ENCODE measurements at regions not wholly inside any gene's neighbourhood (a gene's known extent, or its start where the extent isn't known, plus 50 kb on each side); places are given as distances from the start of the nearest gene placed in this dataset.
"Not testable (repeated sequence)": the region's sequence is repeated elsewhere in the genome, so short reads cannot be mapped to it uniquely, and the experiment has no call there.

DNA sequence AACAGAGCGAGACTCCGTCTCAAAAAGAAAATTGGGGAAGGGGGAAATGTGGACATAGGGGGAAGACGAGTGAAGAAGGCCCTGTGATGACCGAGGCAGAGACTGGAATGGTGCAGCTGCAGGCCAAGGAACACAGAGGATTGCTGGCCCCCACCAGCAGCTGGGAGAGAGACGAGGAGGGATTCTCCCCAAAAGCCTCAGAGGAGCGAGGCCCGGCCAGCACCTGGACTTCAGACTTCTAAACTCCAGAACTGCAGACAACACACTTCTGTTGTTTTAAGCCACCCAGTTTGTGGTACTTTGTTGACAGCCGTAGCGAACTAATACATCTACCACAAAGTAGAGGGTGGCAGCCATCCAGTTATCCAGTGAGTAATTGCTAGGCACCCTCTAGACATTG is 124.6 kb downstream of the ATPSCKMT start:
- DNase-seq = no peak

DNA sequence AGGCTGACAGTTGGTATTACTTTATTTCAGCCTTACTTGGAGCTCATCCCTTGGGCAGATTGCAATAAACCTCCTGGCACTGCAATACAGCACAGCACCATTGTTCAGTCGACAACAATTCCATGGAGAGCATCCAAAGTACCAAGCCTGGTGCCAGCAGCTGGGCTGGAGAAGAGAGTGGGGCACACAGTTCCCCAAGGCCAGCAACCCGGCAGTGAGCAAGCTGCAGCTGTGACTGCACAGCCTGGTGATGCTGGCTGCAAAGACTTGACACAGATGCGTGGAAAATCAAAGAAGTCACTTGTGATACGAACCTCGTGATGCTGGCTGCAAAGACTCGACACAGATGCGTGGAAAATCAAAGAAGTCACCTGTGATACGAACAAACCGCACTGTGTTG is 125.4 kb downstream of the ATPSCKMT start:
- peak; percentile 81 for DNase-seq

DNA sequence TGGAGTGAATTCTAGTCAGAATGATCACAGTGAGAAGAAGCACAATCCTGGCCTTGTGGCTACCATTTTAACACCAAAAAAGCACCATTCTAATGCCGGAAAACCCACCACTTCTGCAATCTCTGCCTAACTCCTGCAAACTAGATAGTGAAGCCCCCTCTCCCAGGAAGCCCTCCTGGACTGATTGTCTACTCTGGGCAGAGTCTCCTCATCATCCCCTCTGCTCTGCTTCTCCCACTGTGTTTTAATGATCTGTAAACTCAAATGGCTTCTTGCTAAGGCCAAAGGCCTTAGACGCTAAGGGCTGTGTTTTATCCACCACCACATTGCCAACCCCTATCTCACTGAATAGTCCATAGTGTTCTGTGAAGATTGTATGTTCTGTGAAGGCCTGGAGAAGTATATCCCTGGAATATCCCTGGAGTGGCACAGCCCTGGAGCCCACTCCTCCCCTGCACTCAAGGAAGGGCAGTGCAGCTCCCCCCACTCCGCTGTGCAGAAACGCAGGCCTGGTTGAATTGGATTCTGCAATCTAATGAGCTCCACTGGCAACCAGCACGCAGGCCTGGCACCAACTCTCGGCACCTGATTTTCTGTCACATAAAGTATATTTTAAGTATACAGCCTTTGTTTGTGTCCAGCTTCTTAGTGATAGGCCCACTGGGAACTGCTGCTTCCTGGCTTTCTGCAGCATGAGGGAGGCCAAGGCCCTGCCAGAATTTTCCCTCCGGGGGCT is 126.3 kb downstream of the ATPSCKMT start:
- DNase-seq = no peak

DNA sequence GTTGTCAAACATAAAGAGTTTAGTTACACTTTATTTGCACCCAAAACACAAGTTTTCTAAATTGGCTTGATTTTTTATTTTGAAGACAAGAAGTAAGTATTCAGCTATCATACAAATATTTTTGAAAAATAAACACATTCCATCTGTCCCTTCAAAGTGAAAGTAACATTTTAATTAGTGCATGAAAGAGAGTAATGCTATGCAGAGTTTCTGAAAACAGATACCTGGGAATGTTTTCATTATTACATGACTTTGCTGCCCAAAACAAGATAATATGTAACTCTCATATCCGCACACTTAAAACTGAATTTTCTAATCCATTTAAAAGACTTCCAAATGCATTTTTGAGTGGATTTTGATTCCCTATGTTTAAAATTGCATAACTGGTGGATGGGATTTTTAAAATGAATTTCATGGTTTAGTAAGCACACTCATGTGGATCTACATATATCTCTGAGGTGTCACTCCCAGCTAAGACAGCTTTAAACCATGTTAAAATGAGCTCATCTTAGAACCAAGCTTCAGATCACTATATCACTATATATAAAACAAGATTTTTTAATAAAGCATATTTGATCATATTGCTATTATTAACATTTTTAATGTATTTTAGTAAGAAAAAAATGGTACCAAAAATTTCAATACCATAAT is 127.5 kb downstream of the ATPSCKMT start:
- DNase-seq = no peak

DNA sequence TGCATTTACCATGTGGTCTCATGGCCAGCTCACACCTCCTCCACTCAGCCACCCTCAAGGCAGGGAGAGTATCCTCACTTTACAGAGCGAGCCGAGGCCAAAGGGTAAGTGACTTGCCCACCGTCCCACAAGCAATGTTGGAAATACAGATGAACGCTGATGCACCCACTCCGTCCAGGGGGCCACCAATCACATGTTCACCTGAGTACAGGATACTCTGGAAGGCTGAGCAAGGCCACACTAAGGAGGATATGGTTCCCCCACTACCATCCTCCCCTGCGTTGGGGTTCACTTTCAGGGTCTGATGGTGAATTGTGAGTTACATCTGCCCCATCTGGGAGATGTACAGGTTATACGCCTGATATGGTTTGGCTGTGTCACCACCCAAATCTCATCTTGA is 128.8 kb downstream of the ATPSCKMT start:
- DNase-seq = no peak

DNA sequence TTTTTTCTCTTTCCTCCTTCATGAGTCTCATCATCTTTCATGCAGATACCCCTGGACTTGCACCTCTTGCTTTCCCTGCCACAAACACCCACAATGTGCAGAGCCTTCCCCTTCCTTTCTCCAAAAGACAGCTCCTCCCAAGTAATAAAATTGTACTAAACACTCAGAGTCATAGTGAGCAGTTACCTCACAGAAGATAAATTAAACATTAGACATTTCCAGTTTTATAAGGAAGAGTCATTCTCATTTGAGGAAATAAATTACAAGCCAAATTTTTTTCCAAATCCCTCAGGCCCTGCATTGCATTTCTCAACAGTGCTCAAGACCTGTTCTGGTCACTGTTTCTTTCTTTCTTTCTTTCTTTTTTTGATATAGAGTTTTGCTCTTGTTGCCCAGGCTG is 131.5 kb downstream of the ATPSCKMT start:
- no peak for DNase-seq

DNA sequence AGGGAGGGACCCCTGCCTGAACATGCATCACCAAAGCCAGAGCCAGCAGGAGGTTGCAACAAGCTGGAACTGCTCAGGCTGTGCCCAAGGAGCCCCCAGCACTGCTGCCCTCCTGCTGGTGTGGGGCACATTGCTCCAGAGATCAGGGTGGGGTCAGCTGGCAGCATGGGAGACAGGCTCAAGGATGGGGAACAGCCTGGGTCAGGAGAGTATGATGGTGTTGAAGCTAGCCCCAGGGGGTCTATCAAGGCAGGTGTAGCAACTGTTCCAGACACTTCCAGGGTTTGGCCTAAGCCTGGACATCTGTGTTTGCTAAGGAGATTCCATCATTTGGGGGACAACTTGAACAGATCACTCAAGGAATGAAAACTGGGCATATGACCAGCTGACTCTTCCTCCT is 133.1 kb downstream of the ATPSCKMT start:
- no peak for DNase-seq

DNA sequence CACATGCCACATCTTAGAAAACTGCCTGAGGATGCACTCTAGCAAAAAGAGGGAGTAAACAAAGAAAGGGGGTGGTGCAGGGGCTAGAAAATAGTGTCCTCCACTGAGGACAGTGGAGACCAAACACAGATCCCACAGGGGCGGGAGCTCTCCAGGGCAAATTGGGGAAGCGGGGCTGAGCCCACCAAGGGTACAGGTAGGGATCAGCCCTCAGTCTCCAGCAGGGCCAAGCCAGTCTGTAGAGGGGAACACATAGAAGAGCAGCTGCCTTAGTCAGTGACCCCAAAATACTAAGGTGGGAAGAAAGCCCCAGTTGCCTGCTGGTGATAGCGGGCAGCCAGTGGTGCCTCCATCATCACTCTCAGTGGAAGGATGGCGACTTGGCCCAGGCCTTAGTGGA is 134.0 kb downstream of the ATPSCKMT start:
- no peak for DNase-seq

DNA sequence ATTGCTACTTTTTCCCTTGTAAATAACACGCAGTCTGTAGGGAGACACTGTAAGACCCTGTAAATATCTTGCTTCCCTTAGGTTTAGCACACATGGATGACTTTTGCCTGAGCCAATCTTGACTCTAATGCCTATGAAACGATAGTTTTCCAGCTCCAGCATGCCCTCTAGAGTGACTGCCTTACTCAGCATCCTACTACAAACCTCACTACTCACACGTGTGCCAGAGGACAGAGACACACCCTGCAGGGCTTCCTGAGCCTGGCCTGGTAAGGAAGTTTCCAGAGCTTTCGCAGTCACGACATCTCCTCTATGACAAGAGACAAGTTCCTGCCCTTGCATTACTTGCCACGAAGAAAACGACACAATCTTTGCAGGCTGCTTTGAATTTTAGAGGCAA is 138.1 kb downstream of the ATPSCKMT start:
- peak; percentile 45 for DNase-seq

DNA sequence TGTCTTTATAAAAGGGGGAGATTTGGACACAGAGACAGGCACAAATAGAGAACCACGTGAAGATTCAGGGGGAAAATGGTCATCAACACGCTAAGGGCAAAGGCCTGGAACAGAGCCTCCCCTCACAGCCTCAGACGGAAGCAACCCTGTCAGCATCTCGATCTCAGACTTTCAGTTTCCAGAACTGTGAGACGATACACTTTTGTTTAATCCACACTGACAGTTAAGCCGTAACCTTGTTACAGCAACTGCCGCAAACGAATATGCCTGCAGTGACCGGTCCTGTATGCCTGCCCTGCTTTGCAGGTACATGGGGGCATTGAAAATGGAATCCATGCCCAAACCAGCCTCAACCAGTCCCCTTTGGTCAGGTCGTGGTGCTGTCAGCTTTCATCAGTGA is 139.5 kb downstream of the ATPSCKMT start:
- DNase-seq = no peak

DNA sequence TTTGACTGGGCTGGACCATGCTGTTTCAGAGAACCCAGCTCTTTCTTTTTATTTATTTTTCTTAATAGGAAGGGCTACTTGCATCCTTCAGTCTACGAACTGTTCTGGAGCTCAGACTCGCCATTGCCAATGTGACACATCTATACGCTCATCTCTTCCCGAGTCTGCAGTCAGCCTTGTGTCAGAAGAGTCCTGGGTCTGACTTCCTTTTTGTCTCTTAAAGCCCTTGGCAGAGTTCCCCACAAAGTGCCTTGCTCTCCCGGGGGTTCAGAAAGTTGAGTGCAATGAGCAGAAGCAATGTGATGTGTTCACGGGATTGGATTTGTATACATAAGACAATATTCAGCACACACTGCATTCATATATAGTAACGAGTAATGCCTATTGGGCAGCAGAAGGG is 140.4 kb downstream of the ATPSCKMT start:
- DNase-seq = no peak

DNA sequence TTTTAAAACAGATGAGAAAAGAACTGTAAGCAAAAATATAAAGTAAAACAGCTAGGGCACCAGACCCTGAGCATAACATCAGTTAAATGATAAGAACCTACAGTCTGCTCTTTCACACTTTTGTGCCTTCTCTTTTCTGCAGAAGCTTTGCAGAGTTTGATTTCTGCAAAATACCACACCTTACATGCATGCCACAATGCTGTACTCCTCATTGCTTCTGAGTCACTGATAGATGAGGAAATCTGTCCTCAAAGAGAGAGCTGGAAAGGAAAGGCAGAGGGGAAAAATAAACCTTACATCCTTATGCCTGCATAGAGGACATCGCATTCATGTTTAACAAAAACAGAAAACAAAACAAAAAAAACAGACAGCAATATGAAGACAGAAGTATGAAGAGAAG is 142.9 kb downstream of the ATPSCKMT start:
- no peak for DNase-seq

DNA sequence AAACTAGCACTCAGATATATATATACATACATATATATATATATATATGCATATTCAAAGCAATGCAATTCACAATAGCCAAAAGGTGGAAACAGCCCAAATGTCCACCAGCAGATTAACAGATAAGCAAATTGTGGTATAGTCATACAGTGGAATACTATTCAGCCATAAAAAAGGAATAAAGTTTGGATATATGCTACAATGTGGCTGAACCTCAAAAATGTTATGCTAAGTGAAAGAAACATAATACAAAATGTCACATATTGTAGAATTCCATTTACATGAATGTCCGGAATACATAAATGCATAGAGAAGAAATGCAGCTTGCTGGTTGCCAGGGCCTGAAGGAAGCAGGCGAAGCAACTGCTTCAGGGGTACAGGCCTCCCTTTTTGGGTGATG is 143.4 kb downstream of the ATPSCKMT start:
- no peak for DNase-seq

DNA sequence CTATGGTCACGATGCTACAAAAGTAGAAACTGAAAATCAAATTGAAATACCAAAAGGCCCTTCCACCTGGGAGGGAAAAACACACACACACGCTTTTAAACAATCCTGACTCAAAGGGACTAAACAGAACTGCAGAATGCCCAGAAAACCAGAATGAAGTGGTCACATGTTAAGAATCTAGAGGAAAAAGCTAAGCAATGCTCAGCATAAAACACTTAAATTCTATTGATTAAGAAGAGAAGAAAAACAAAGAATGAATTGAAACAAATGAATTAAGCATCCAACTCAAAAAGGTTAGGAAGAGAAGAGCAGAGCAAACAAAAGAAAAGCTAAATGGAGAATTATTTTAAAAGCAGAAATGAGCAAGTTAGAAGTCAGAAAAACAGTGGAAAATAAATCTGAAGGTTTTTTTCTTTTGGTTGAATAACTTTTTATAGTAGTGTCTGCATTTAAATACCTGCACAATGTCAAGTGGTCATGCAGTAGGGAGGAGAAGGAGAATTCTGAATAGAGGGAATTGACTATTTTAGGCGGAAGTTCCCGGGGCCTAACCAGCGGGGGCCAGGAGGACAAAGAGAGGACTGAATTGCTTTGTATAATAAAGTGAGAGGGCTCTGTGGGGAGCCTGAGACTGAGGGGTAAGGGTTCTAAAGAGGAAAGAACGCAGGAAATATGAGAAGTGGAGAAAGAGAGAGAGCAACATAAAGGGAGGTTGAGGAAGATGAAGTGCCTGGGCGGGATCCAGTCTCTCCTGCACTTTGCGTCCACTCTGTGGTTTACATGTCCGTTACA is 146.8 kb downstream of the ATPSCKMT start:
- no peak for DNase-seq

DNA sequence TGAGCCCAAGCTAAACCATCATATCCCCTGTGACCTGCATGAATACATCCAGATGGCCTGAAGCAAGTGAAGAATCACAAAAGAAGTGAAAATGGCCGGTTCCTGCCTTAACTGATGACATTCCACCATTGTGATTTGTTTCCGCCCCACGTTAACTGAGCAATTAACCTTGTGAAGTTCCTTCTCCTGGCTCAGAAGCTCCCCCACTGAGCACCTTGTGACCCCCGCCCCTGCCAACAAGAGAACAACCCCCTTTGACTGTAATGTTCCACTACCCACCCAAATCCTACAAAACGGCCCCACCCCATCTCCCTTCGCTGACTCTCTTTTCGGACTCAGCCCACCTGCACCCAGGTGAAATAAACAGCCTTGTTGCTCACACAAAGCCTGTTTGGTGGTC is 147.5 kb downstream of the ATPSCKMT start:
- not testable (repeated sequence) for DNase-seq

DNA sequence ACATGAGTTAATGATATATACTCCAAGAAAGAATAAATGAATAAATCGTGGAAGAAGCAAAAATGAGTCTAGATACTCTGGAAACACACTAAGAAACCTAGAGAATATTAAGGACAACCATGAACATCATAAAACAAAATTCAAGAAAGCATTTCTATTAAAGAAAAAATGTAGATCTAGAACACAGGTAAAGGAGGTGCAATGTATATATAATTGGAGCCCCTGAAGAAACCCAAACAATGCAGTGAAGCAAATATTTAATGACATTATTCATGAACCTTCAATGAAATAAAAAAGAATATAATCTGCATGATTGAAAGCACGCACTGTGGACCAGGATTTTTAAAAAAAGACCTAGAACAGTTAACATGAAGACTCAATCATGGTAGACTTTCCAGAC is 150.1 kb downstream of the ATPSCKMT start:
- DNase-seq = no peak

DNA sequence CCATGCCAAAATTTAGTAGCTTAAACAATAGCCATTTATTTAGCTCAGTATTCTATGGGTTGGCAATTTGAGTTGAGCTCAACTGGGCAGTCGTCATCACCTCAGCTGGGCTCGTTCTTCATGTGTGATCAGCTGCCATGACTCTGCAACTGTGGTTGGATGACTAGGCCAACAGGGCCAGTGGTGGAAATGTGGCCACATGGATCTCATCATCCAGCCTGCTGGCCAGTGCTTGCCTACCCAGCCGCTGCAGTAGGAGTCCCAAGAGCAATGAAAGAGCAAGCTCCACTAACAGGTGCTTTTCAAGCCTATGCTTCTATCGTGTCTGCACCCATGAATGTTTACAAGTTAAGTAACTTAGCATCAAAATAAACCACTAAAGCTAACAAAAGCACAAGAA is 158.0 kb downstream of the ATPSCKMT start:
- no peak for DNase-seq

DNA sequence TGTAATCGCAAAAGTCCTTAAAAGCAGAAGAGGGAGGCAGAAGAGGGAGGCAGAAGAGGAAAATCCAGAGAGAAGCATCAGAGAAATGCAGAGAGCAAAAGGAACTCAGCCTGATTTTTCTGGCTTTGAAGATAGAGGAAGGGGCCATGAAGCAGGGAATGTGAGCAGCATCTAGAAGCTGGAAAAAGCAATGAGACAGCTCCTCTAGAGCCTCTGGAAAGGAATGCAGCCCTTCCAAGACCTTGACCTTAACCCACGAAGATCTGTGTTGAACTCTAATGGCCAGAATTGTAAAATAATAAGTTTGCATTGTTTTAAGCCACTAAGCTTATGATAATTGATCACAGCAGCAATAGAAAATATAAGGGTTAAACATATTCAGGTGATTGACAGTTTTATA is 159.6 kb downstream of the ATPSCKMT start:
- DNase-seq = no peak

DNA sequence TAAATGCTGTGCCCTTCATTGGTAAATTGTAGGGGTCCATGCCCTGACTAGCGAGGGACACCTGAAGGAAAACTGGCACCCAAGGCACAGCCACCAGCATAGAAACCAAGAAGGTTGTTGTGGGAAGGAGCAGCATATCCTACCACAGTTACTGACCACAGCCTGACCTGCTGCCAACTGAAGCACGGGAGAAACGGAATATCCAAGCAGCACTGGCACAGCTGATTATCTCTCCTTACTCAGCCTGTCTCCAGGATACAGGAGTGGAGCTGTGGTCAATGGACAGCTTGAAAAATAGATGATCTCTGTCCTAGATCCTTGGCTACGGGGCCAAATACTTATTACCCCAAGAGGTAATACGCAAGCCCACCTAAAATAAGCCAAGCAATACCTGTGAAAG is 164.5 kb downstream of the ATPSCKMT start:
- no peak for DNase-seq

DNA sequence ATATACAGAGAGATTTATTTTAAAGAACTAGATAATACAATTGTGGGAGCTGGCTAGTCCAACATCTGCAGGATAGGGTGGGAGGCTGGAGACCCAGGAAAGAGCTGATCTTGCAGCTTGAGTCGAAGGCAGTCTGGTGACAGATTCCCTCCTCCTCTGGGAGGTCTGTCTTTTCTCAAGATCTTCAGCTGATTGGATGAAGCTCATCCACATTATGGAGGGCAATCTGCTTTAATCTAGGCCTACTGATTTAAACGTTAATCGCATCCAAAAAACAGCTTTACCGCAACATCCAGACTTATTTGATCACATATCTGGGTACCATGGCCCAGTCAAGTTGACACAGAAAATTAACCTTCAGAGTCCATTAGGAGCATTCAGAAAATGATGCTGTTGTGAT is 168.1 kb downstream of the ATPSCKMT start:
- no peak for DNase-seq

DNA sequence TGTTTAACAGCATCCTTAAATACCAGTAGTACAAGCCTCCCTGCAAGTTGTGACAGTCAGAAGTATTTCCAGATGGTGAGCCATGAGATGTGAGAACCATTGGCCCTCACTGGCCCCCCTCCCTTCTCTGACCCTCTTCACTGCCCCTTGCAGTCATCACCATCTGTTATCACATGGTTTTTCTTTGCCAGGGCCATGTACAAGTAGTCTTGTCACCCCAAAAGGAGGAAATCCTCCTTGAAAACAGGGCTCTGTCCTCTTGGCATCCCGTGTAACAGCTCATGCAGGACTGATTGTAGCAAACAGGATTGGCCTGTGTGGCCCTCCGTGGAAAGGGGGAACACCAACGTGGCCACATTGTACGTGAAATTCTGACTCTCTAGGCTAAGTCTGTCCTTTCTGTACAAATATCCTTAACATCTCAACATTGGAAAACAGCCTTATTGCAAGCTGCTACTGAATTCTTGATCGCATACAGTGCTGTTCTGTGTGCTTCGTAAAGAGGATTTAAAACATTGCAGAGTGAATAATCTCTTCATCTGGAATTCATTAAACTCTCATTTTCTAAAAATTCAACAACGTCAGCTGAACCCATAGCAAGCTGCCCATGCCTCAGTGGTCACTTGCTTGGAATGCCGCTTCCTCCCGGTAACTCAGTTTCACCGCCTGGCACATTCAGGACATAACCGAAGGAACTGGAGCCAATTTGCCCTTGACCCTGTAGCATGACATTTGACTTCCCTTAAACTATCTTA is 171.7 kb downstream of the ATPSCKMT start:
- peak; percentile 52 for DNase-seq

DNA sequence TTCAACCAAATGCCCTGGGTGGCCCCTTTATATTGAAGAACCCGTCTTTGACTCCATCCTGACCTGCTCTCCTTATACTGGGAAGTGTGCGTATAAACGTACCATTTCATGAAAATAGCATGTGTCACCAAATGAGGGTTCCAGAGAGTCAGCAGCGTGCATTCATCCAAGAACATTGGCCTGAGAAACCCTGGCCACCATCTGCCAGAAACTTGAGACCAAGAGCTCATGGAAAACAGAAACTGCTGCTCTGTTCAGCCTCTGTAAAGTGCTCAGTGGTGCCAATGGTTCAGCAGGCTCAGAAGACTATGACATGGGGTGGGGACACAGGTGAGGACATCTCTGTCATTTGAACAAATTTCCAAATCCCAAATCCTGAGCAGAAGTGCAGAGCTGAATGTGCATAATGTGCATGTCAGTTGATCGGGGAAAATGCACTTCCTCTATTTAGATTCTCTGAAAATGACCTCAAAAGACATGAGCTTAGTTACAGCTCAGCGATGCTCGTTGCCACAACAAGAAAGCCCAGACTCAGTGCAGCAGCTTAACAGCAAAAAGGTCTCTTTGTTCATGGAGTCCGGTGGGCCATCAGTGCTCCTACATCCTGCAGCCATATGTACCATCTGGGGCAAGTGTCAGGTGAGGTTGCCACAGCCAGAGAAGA is 176.1 kb downstream of the ATPSCKMT start:
- DNase-seq = peak; percentile 29
